GM12878 (cell line): ENCODE measurements at regions not wholly inside any gene's neighbourhood (a gene's known extent, or its start where the extent isn't known, plus 50 kb on each side); places are given as distances from the start of the nearest gene placed in this dataset.

ENCODE experiments used
- ATAC-seq: fragments of 200-7000 bp; cut with Tn5 transposase; 3 replicates; pipeline ENCODE4 v1.9.1; 2020; ENCODE audit warnings: mild to moderate bottlenecking, moderate library complexity
- BruUV-seq: library from RNA; stranded (reverse); fragments of 400-500 nt; replicated peaks from 2 replicates; lab custom pipeline; 2021; lab: Mats Ljungman, UMichigan
- CTCF ChIA-PET: fragments of 300-600 bp; sonication (Branson Sonifier 250); formaldehyde crosslinking; extraction: SDS; loops from one replicate; lab custom pipeline; 2021; ENCODE audit warnings: inconsistent platforms; lab: Yijun Ruan, JAX
- POLR2A ChIA-PET: fragments of 350-600 bp; formaldehyde crosslinking; extraction: SDS; loops from one replicate; lab custom pipeline; 2021; ENCODE audit warnings: inconsistent platforms; lab: Charles Lee
- RAD21 ChIA-PET: fragments of 300-600 bp; sonication (Branson Sonifier 250); formaldehyde crosslinking; loops from one replicate; lab custom pipeline; 2023; ENCODE audit warnings: antibody characterized with exemption; ENCODE audit not compliant: unreplicated experiment; lab: Charles Lee
- SMC1A ChIA-PET: fragments of 300-600 bp; sonication (Branson Sonifier 250); formaldehyde crosslinking; loops from one replicate; lab custom pipeline; 2023; ENCODE audit not compliant: unreplicated experiment, uncharacterized antibody; lab: Charles Lee
- DNase-seq: peaks from one replicate; pipeline ENCODE4 v3.0.0-alpha.2; 2011; ENCODE audit warnings: low read depth, low spot score
- FAIRE-seq: peaks from 3 replicates; lab custom pipeline; 2011; peaks lifted over from hg19 to GRCh38; lab: Jason Lieb, UNC
- H2AFZ ChIP-seq: 2 replicates; pipeline ENCODE4 v1.6.0; 2011; ENCODE audit warnings: low read depth, low read length, control low read depth; ENCODE audit not compliant: control insufficient read depth
- H3K27ac ChIP-seq: 2 replicates; pipeline ENCODE4 v1.5.1; 2011; ENCODE audit warnings: control low read depth; ENCODE audit not compliant: control insufficient read depth, insufficient read depth
- H3K27me3 ChIP-seq, 2 experiments: replicated peaks in 1 of 2; 2 replicates each; pipeline versions ENCODE4 v1.6.0 to v1.6.1; 2011; ENCODE audit warnings: low read length in 1 of 2; ENCODE audit not compliant: control insufficient read depth in 2 of 2, insufficient read depth in 2 of 2
- H3K36me3 ChIP-seq, 2 experiments: 2 replicates each; pipeline ENCODE4 v1.5.1; 2011; ENCODE audit warnings: low read length in 1 of 2; ENCODE audit not compliant: control insufficient read depth in 2 of 2, insufficient read depth in 2 of 2
- H3K4me1 ChIP-seq: 2 replicates; pipeline ENCODE4 v1.6.1; 2011; ENCODE audit warnings: mild to moderate bottlenecking, low read length, moderate library complexity, mixed read lengths; ENCODE audit not compliant: control insufficient read depth, insufficient read depth
- H3K4me2 ChIP-seq: 2 replicates; pipeline ENCODE4 v1.6.0; 2011; ENCODE audit warnings: control low read depth; ENCODE audit not compliant: control insufficient read depth, insufficient read depth
- H3K4me3 ChIP-seq: fragments of 200-600 bp; sonication (generic); 2 replicates; pipeline ENCODE4 v1.5.1; 2016
- H3K79me2 ChIP-seq: 2 replicates; pipeline ENCODE4 v1.6.0; 2011; ENCODE audit warnings: low read length; ENCODE audit not compliant: control insufficient read depth, insufficient read depth
- H3K9ac ChIP-seq: 2 replicates; pipeline ENCODE4 v1.8.0; 2011; ENCODE audit warnings: low read length, control low read depth, mixed read lengths; ENCODE audit not compliant: control insufficient read depth, insufficient read depth
- H3K9me3 ChIP-seq: replicated peaks from 3 replicates; pipeline ENCODE4 v1.5.1; 2011; ENCODE audit warnings: mild to moderate bottlenecking, low read length; ENCODE audit not compliant: control insufficient read depth, insufficient read depth
- H4K20me1 ChIP-seq: 2 replicates; pipeline ENCODE4 v1.6.0; 2011; ENCODE audit not compliant: control insufficient read depth, insufficient read depth
- ASH2L ChIP-seq: fragments of 300-600, 200-600 bp; sonication (generic); IDR thresholded peaks from 2 replicates; pipeline ENCODE4 v1.6.1; 2017; ENCODE audit warnings: low read depth, mild to moderate bottlenecking, borderline replicate concordance
- CTCF ChIP-seq, 3 experiments: IDR thresholded peaks in 2 of 3; conservative IDR thresholded peaks in 1 of 3; 2 replicates each; pipeline ENCODE4 v1.5.1; 2011; ENCODE audit warnings: low read depth in 3 of 3, low read length in 3 of 3, mild to moderate bottlenecking in 3 of 3, control low read depth in 2 of 3, moderate library complexity in 2 of 3, inconsistent platforms in 1 of 3, mixed read lengths in 1 of 3; ENCODE audit not compliant: control insufficient read depth in 2 of 3, insufficient read depth in 1 of 3; ENCODE audit errors: extremely low read depth in 1 of 3
- IKZF1 ChIP-seq: fragments of 450-650 bp; conservative IDR thresholded peaks from 2 replicates; pipeline ENCODE4 v1.6.1; 2017; ENCODE audit warnings: antibody characterized with exemption, mild to moderate bottlenecking
- MTA2 ChIP-seq: fragments of 450-650 bp; IDR thresholded peaks from 2 replicates; pipeline ENCODE4 v1.6.1; 2016; ENCODE audit warnings: low read depth, mild to moderate bottlenecking, moderate library complexity
- MTA3 ChIP-seq: IDR thresholded peaks from 2 replicates; pipeline ENCODE4 v1.6.1; 2012; ENCODE audit warnings: low read length, inconsistent platforms, borderline replicate concordance
- NR2C2 ChIP-seq: IDR thresholded peaks from 2 replicates; pipeline ENCODE4 v1.6.1; 2011; ENCODE audit warnings: borderline replicate concordance, low read depth; ENCODE audit not compliant: control insufficient read depth, insufficient read length
- POLR2AphosphoS5 ChIP-seq: IDR thresholded peaks from 2 replicates; pipeline ENCODE4 v1.6.1; 2011; ENCODE audit warnings: mild to moderate bottlenecking, low read length, inconsistent platforms
- RUNX3 ChIP-seq: IDR thresholded peaks from 2 replicates; pipeline ENCODE4 v1.6.1; 2012; ENCODE audit warnings: low read length, inconsistent platforms
- SUZ12 ChIP-seq: fragments of 200-600 bp; sonication (generic); IDR thresholded peaks from one replicate; pipeline ENCODE4 v1.6.1; 2018; ENCODE audit warnings: antibody characterized with exemption, mild to moderate bottlenecking; ENCODE audit not compliant: unreplicated experiment
- TARDBP ChIP-seq: IDR thresholded peaks from 2 replicates; pipeline ENCODE4 v1.6.1; 2016; ENCODE audit warnings: borderline replicate concordance
- TCF12 ChIP-seq: IDR thresholded peaks from 2 replicates; pipeline ENCODE4 v1.6.1; 2011; ENCODE audit warnings: low read depth, mild to moderate bottlenecking, low read length
- WGBS: methylation state at CpG from one replicate; pipeline ENCODE4 v1.1.6; 2016; ENCODE audit warnings: low lambda C conversion rate; ENCODE audit not compliant: insufficient replicate concordance, insufficient coverage; ENCODE audit errors: missing lambda C conversion rate; 5-methylcytosine and 5-hydroxymethylcytosine counted together
- in situ Hi-C: fragments of 300-500 bp; cut with MboI; formaldehyde crosslinking; loops from 9 replicates; pipeline ENCODE4 v1.14.3; 2018; ENCODE audit warnings: mixed read lengths
- intact Hi-C: fragments of 100-400 bp; cut with micrococcal nuclease; formaldehyde crosslinking; loops from one replicate; pipeline ENCODE4 v1.14.2; 2022; ENCODE audit not compliant: unreplicated experiment

- TF ChIP-seq MTA3 (no peak), IKZF1 (no peak)
These were observed 60.4 kb upstream of the GRIP1 start (continued) for GRCh38 chr12:66739266-66739665.

GRCh38 chr12:66739940-66740651, 61.2 kb upstream of the GRIP1 start:
- ChIA-PET RAD21 (no interaction called here), CTCF (no interaction called here), POLR2A (no interaction called here), SMC1A (no interaction called here)
- Histone ChIP-seq H2AFZ (no peak overlapping the region), H3K27me3 (no peaks in the 10 kb centered on the region), H3K4me2 (no peak overlapping the region), H3K79me2 (no peaks in the 10 kb centered on the region), H3K4me3 (no peak overlapping the region), H3K9ac (no peak overlapping the region), H3K36me3 (no peaks in the 10 kb centered on the region), H3K9me3 (no peaks in the 10 kb centered on the region), H3K4me1 (no peaks in the 10 kb centered on the region), H3K27ac (no peak overlapping the region), H4K20me1 (no peaks in the 10 kb centered on the region)
- FAIRE-seq (no peak), ATAC-seq (no peak), DNase-seq (no peak)
- intact Hi-C loops (no loop called here), in situ Hi-C loops (no loop called here)
- BruUV-seq, result no TSS peak
- WGBS, result 3% methylated on average over 4 of the region's 4 CpGs
- no peak for TF ChIP-seq POLR2AphosphoS5
- no peak for TF ChIP-seq MTA2
- TF ChIP-seq NR2C2, result no peak
- TF ChIP-seq RUNX3, result no peak
- TF ChIP-seq CTCF (IDR thresholded peaks at IDR 0.05 in 2 of 3, conservative IDR thresholded peaks at IDR 0.05 in 1 of 3; ENCODE audit: control insufficient read depth in 2 of 3, extremely low read depth in 1 of 3, insufficient read depth in 1 of 3, low read depth in 3 of 3, low read length in 3 of 3), result no peak
- TF ChIP-seq TCF12, result no peak
- no peak for TF ChIP-seq TARDBP
- no peak for TF ChIP-seq ASH2L
- TF ChIP-seq SUZ12, result no peak
- no peak for TF ChIP-seq IKZF1
